H9 (cell line): ENCODE measurements at regions not wholly inside any gene's neighbourhood (a gene's known extent, or its start where the extent isn't known, plus 50 kb on each side); places are given as distances from the start of the nearest gene placed in this dataset.
"Not testable (repeated sequence)": the region's sequence is repeated elsewhere in the genome, so short reads cannot be mapped to it uniquely, and the experiment has no call there.

Source experiments
- DNase-seq: peaks from one replicate; pipeline ENCODE4 v3.0.0-alpha.2; 2017
- H2AFZ ChIP-seq: one replicate; pipeline ENCODE4 v1.6.1; 2013; ENCODE audit warnings: mild to moderate bottlenecking, low read length, control low read depth, moderate library complexity
- H2AK5ac ChIP-seq: 2 replicates; pipeline ENCODE4 v1.6.1; 2013; ENCODE audit warnings: low read length, control low read depth, mixed read lengths; ENCODE audit not compliant: insufficient read length
- H2BK120ac ChIP-seq: one replicate; pipeline ENCODE4 v1.6.1; 2013; ENCODE audit warnings: low read depth, mild to moderate bottlenecking, low read length, control low read depth, inconsistent platforms; ENCODE audit not compliant: poor library complexity, severe bottlenecking
- H2BK12ac ChIP-seq: 2 replicates; pipeline ENCODE4 v1.6.1; 2013; ENCODE audit warnings: low read length, control low read depth, mixed read lengths, low read depth; ENCODE audit not compliant: insufficient read length
- H2BK15ac ChIP-seq: 2 replicates; pipeline ENCODE4 v1.6.1; 2013; ENCODE audit warnings: low read depth, low read length, control low read depth
- H2BK20ac ChIP-seq: one replicate; pipeline ENCODE4 v1.6.1; 2013; ENCODE audit warnings: low read depth, mild to moderate bottlenecking, low read length, control low read depth, inconsistent platforms; ENCODE audit not compliant: poor library complexity, severe bottlenecking
- H2BK5ac ChIP-seq: 2 replicates; pipeline ENCODE4 v1.6.1; 2013; ENCODE audit warnings: low read length, control low read depth, mixed read lengths; ENCODE audit not compliant: insufficient read length
- H3K14ac ChIP-seq: 2 replicates; pipeline ENCODE4 v1.6.1; 2013; ENCODE audit warnings: low read length, control low read depth; ENCODE audit not compliant: insufficient read depth
- H3K18ac ChIP-seq: 2 replicates; pipeline ENCODE4 v1.6.1; 2013; ENCODE audit warnings: low read depth, mild to moderate bottlenecking, mixed read lengths, low read length, control low read depth; ENCODE audit not compliant: insufficient read length
- H3K23ac ChIP-seq: 2 replicates; pipeline ENCODE4 v1.6.1; 2013; ENCODE audit warnings: low read length, control low read depth, mixed read lengths, low read depth; ENCODE audit not compliant: insufficient read length
- H3K23me2 ChIP-seq: 2 replicates; pipeline ENCODE4 v1.6.1; 2013; ENCODE audit warnings: low read depth, mild to moderate bottlenecking, mixed read lengths, low read length, control low read depth; ENCODE audit not compliant: insufficient read length, poor library complexity, severe bottlenecking
- H3K27ac ChIP-seq: 2 replicates; pipeline ENCODE4 v1.5.1; 2013; ENCODE audit warnings: low read length, control low read depth, mixed read lengths, low read depth; ENCODE audit not compliant: insufficient read length
- H3K27me3 ChIP-seq: 2 replicates; pipeline ENCODE4 v1.6.1; 2013; ENCODE audit warnings: low read length, control low read depth, inconsistent platforms; ENCODE audit not compliant: insufficient read depth
- H3K4ac ChIP-seq: 2 replicates; pipeline ENCODE4 v1.6.1; 2013; ENCODE audit warnings: low read depth, mild to moderate bottlenecking, control low read depth, inconsistent platforms, low read length, moderate library complexity
- H3K4me1 ChIP-seq: 2 replicates; pipeline ENCODE4 v1.6.1; 2013; ENCODE audit warnings: low read length, control low read depth, inconsistent platforms; ENCODE audit not compliant: insufficient read depth
- H3K4me2 ChIP-seq: 2 replicates; pipeline ENCODE4 v1.6.1; 2013; ENCODE audit warnings: low read length, control low read depth, mixed read lengths; ENCODE audit not compliant: insufficient read length, insufficient read depth
- H3K56ac ChIP-seq: 2 replicates; pipeline ENCODE4 v1.6.1; 2013; ENCODE audit warnings: low read depth, mild to moderate bottlenecking, mixed read lengths, low read length, control low read depth; ENCODE audit not compliant: insufficient read length
- H3K79me1 ChIP-seq: 2 replicates; pipeline ENCODE4 v1.6.1; 2013; ENCODE audit warnings: low read depth, mild to moderate bottlenecking, moderate library complexity, low read length, control low read depth, inconsistent platforms; ENCODE audit not compliant: insufficient read depth, poor library complexity, severe bottlenecking
- H3K79me2 ChIP-seq: 2 replicates; pipeline ENCODE4 v1.6.1; 2013; ENCODE audit warnings: low read length, control low read depth, inconsistent platforms; ENCODE audit not compliant: insufficient read depth
- H3K9ac ChIP-seq: 2 replicates; pipeline ENCODE4 v1.6.1; 2013; ENCODE audit warnings: low read length, control low read depth, mixed read lengths; ENCODE audit not compliant: insufficient read length; ENCODE audit errors: extremely low read depth
- H3K9me3 ChIP-seq: one replicate; pipeline ENCODE4 v1.6.1; 2013; ENCODE audit warnings: low read depth, low read length, inconsistent platforms; ENCODE audit not compliant: control insufficient read depth
- H3T11ph ChIP-seq: one replicate; pipeline ENCODE4 v1.6.1; 2013; ENCODE audit warnings: mild to moderate bottlenecking, low read length, control low read depth, inconsistent platforms
- H4K20me1 ChIP-seq: one replicate; pipeline ENCODE4 v1.6.1; 2013; ENCODE audit not compliant: control insufficient read depth, insufficient read length, insufficient read depth
- H4K5ac ChIP-seq: 2 replicates; pipeline ENCODE4 v1.6.1; 2013; ENCODE audit warnings: low read depth, mild to moderate bottlenecking, mixed read lengths, low read length, control low read depth; ENCODE audit not compliant: insufficient read length
- H4K8ac ChIP-seq: replicated peaks from 2 replicates; pipeline ENCODE4 v1.6.1; 2013; ENCODE audit warnings: low read length, control low read depth, mixed read lengths, low read depth; ENCODE audit not compliant: insufficient read length
- H4K91ac ChIP-seq: 2 replicates; pipeline ENCODE4 v1.6.1; 2013; ENCODE audit warnings: low read depth, mild to moderate bottlenecking, moderate library complexity, mixed read lengths, low read length, control low read depth; ENCODE audit not compliant: insufficient read length
- H3K27ac Mint-ChIP-seq, 3 experiments: 2 replicates in 2 of 3; 3 replicates in 1 of 3; pipeline ENCODE4 v1.8.0; 2020 to 2021; ENCODE audit warnings: mixed read lengths in 3 of 3, mild to moderate bottlenecking in 1 of 3, moderate library complexity in 1 of 3
- H3K27me3 Mint-ChIP-seq: 2 replicates; pipeline ENCODE4 v1.8.0; 2021; ENCODE audit warnings: low read depth, mild to moderate bottlenecking, moderate library complexity, mixed read lengths
- H3K36me3 Mint-ChIP-seq, 3 experiments: 2 replicates in 2 of 3; 3 replicates in 1 of 3; pipeline ENCODE4 v1.8.0; 2020 to 2021; ENCODE audit warnings: low read depth in 3 of 3, mixed read lengths in 3 of 3; ENCODE audit not compliant: insufficient read depth in 1 of 3
- H3K4me1 Mint-ChIP-seq, 2 experiments: 2 replicates each; pipeline ENCODE4 v1.8.0; 2020; ENCODE audit warnings: mixed read lengths in 2 of 2
- H3K4me3 Mint-ChIP-seq, 2 experiments: 2 replicates in 1 of 2; 3 replicates in 1 of 2; pipeline ENCODE4 v1.8.0; 2020 to 2021; ENCODE audit warnings: mild to moderate bottlenecking in 2 of 2, mixed read lengths in 2 of 2, moderate library complexity in 1 of 2
- H3K9me3 Mint-ChIP-seq, 2 experiments: 2 replicates in 1 of 2; 3 replicates in 1 of 2; pipeline ENCODE4 v1.8.0; 2020; ENCODE audit warnings: mild to moderate bottlenecking in 2 of 2, mixed read lengths in 2 of 2, moderate library complexity in 1 of 2
- WGBS: extraction: QIAGEN DNeasy Blood & Tissue Kit; methylation state at CpG from one replicate; pipeline ENCODE4 v1.1.7; 2013; ENCODE audit warnings: missing lambda C conversion rate, low lambda C conversion rate, mixed read lengths; ENCODE audit not compliant: insufficient read length; ENCODE audit errors: extremely low coverage; 5-methylcytosine and 5-hydroxymethylcytosine counted together
- TF ChIP-seq, protein P1 (sequence below): fragments of 200-600 bp; sonication (generic); conservative IDR thresholded peaks from 3 replicates; pipeline ENCODE4 v1.8.0; 2021; ENCODE audit warnings: antibody characterized with exemption, mild to moderate bottlenecking

DNA sequence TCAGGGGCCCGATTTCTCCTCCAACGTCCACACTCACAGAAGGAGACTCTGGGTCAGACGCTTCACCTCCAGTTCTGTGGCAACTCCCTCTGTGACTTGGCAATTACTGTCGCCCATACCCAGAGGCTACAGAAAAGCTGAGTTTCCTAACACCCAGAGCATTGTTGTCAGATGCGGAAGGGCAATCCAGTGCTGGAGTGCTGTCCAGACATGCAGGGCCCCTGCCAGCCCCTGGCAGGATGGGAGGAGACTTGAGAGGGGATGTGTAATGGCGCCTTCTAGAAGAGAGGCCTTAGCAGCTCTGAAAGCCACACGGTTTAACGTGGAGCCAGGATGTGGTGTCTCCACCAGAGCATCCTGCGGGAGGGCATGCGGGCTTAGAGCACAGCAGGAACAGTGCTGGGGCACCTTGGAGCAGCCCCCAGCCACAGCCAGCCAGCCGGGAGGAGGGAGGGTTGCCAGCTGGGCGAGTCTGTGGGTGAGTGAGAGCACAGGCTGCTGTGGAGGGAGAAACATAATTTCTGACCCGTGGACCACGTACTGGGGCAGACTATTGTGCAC, 139.4 kb upstream of the IRX1 start:
- no peak overlapping the region for H2BK5ac ChIP-seq
- Mint-ChIP-seq H3K4me3 (no peak overlapping the region), H3K36me3 (no peaks in the 10 kb centered on the region), H3K4me1 (peaks cover 0 to 4% of the 10 kb centered on the region in 2 experiments; a peak in 1 of 4 replicates), H3K9me3 (peaks cover 0 to 4% of the 10 kb centered on the region in 2 experiments; a peak in 1 of 5 replicates), H3K27ac (no peak overlapping the region), H3K27me3 (peaks cover 5% of the 10 kb centered on the region)
- no peaks in the 10 kb centered on the region for H3K27me3 ChIP-seq
- no peak overlapping the region for H3K23ac ChIP-seq
- H3K4me2 ChIP-seq, result no peak overlapping the region
- no peak overlapping the region for H3K27ac ChIP-seq
- H3K23me2 ChIP-seq, result no peaks in the 10 kb centered on the region
- H3K79me2 ChIP-seq, result no peaks in the 10 kb centered on the region
- H3K4ac ChIP-seq, result no peak overlapping the region
- H4K8ac ChIP-seq, result no peak overlapping the region
- no peaks in the 10 kb centered on the region for H3K4me1 ChIP-seq
- H2AK5ac ChIP-seq, result no peak overlapping the region
- TF ChIP-seq, protein P1, sequence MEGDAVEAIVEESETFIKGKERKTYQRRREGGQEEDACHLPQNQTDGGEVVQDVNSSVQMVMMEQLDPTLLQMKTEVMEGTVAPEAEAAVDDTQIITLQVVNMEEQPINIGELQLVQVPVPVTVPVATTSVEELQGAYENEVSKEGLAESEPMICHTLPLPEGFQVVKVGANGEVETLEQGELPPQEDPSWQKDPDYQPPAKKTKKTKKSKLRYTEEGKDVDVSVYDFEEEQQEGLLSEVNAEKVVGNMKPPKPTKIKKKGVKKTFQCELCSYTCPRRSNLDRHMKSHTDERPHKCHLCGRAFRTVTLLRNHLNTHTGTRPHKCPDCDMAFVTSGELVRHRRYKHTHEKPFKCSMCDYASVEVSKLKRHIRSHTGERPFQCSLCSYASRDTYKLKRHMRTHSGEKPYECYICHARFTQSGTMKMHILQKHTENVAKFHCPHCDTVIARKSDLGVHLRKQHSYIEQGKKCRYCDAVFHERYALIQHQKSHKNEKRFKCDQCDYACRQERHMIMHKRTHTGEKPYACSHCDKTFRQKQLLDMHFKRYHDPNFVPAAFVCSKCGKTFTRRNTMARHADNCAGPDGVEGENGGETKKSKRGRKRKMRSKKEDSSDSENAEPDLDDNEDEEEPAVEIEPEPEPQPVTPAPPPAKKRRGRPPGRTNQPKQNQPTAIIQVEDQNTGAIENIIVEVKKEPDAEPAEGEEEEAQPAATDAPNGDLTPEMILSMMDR, result no peak
- H2BK120ac ChIP-seq, result no peak overlapping the region
- H3K14ac ChIP-seq, result no peak overlapping the region
- no peak overlapping the region for H3K56ac ChIP-seq
- H3T11ph ChIP-seq, result no peak overlapping the region
- H2BK15ac ChIP-seq, result no peak overlapping the region
- H3K9ac ChIP-seq, result no peak overlapping the region
- H2AFZ ChIP-seq, result no peak overlapping the region
- H3K79me1 ChIP-seq, result no peaks in the 10 kb centered on the region
- no peak overlapping the region for H2BK12ac ChIP-seq
- DNase-seq, result no peak
- no peaks in the 10 kb centered on the region for H3K9me3 ChIP-seq
- no peak overlapping the region for H3K18ac ChIP-seq
- H4K5ac ChIP-seq, result no peak overlapping the region
- no peak overlapping the region for H4K91ac ChIP-seq
- WGBS, result no CpG with 5 or more reads among the region's 14 CpGs
- no peaks in the 10 kb centered on the region for H4K20me1 ChIP-seq
- no peak overlapping the region for H2BK20ac ChIP-seq

DNA sequence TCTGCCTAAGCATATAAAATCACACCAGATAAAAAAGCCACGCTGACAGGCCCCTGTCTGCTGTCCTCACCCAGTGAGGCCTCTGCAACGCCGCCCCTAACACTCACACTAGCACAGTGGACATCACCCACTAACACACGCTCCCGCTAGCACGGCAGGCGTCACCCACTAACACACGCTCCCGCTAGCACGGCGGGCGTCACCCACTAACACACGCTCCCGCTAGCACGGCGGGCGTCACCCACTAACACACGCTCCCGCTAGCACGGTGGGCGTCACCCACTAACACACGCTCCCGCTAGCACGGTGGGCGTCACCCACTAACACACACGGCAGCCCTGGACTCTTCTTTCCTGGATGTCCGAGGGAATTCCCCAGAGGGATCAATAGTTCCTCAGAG, 141.6 kb upstream of the IRX1 start:
- not testable (repeated sequence) for H3K9me3 Mint-ChIP-seq, H3K4ac ChIP-seq, H3K79me2 ChIP-seq, H3K27me3 ChIP-seq, H2BK120ac ChIP-seq, H3K27me3 Mint-ChIP-seq, H3K9me3 ChIP-seq, H3K4me1 ChIP-seq, H3K18ac ChIP-seq, H2BK5ac ChIP-seq, H3K4me3 Mint-ChIP-seq, H3K56ac ChIP-seq, H3K23me2 ChIP-seq, H3K4me1 Mint-ChIP-seq, H3K9ac ChIP-seq, H3T11ph ChIP-seq, H3K36me3 Mint-ChIP-seq, H3K14ac ChIP-seq, H3K27ac ChIP-seq, H3K27ac Mint-ChIP-seq, H2BK15ac ChIP-seq, H2BK20ac ChIP-seq, H4K5ac ChIP-seq, H4K8ac ChIP-seq, H2AK5ac ChIP-seq, H3K23ac ChIP-seq, H2BK12ac ChIP-seq, H4K20me1 ChIP-seq, H3K79me1 ChIP-seq, H4K91ac ChIP-seq, DNase-seq, H2AFZ ChIP-seq, H3K4me2 ChIP-seq
- WGBS, result no CpG with 5 or more reads among the region's 27 CpGs
